ENCODE measurements at regions not wholly inside any gene's neighbourhood (a gene's known extent, or its start where the extent isn't known, plus 50 kb on each side); places are given as distances from the start of the nearest gene placed in this dataset.

DNA sequence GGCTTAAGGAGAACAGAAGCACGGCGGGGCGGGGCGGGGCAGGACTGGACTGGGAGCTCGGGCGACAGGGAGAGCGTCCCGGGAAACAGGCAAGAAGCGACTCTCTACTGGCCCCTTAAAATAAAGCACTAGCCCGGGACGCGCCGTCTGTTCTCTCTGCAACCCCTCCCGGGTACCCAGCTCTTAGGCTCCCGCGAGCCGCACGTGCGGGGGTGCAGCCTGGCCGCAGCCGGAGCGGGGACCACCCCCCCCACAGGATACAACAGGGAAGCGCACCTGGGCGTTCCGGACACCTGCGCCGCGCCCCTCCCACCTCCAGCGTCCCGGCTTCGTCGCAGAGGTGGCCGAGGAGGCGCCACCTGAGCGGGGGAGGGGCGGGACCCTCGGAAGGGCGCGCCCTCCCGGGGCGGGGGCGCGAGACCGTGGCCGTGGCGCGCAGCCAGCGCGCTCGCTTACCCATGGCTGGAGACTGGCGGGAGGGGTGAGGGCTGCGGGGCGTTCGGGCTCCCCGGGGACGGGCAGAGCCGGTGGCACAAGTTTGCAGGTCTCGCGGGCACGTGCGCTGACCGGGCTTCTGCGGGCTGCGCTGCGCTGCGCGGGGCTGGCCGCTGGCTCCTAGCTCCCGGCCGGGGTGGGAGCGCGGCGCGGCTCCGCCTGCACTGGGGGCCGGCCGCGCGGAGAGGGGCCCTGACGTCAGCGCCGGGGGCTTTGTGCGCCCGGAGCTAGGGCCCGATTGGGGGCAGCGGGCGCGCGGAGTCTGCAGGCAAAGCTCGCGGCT is 91.5 kb downstream of the GEMIN8 start:
- no peak overlapping the region for H3K27ac ChIP-seq (replicated peaks; ENCODE audit: low read length)
- no CpG with 5 or more reads among the region's 91 CpGs for WGBS, 2 donors (ENCODE audit: extremely low coverage in 2 of 2, insufficient read length in 2 of 2, insufficient replicate concordance in 1 of 2)

DNA sequence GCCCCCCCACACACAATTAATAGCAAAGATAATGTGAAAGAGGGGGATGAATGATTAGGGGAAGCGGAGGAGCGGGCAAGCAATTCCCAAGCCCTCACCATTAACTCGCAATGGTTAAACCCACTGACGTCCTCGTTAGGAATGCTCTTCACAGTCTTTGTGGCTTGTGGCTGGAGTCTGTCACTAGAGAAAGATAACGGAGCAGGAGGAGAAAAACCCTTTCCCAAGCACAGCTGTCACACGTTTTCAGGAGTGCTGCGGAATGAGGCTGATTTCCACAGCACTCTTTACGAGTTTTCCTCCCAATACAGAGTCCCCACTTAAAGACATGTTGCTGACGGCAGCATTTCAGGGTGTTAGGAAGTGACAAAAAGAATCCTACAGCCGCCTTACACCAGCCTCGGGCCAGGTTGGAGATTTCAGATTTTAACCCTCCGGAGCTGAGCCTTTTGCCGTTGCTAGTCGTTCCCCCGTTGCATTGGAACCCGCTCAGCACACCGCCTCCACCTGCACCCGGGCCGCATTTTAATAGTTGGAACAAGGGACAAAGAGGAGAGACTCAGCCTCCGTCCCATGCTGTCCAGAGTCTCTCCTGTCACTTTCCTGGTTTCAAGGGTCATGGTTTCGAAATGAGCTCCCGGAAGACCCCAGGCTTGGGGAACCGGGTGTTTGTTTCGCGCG is 92.2 kb downstream of the GEMIN8 start:
- Histone ChIP-seq H3K18ac (ENCODE audit: low read length) (peak overlapping the region; percentile 35), H2BK15ac (ENCODE audit: low read length) (no peak overlapping the region), H3K27ac (replicated peaks; ENCODE audit: low read length) (peak overlapping the region; percentile 15), H3K4me2 (ENCODE audit: insufficient read depth, low read length, poor library complexity, severe bottlenecking) (peak overlapping the region; percentile 65), H3K36me3 (replicated peaks in 1 of 2; ENCODE audit: control insufficient read depth in 2 of 2, insufficient read depth in 2 of 2, low read length in 2 of 2) (peaks cover 0 to 34% of the 10 kb centered on the region in 2 donors), H3K9me3 (replicated peaks in 1 of 2; ENCODE audit: control insufficient read depth in 2 of 2, insufficient read depth in 1 of 2, low read depth in 1 of 2, low read length in 2 of 2) (no peaks in the 10 kb centered on the region), H2BK5ac (ENCODE audit: low read length) (no peak overlapping the region), H3K9ac (ENCODE audit: low read depth, low read length, poor library complexity) (peak overlapping the region; percentile 77), H2AFZ (ENCODE audit: low read length) (peak overlapping the region; percentile 71), H3K14ac (ENCODE audit: low read length) (no peak overlapping the region), H2BK120ac (ENCODE audit: low read depth, low read length) (no peak overlapping the region), H4K91ac (ENCODE audit: low read depth, low read length, poor library complexity) (no peak overlapping the region), H3K4me3 (ENCODE audit: low read length in 2 of 2) (peak overlapping the region; percentile 51 to 88), H3K23ac (ENCODE audit: low read depth, low read length, poor library complexity) (no peak overlapping the region), H3K79me1 (ENCODE audit: low read depth, low read length) (no peaks in the 10 kb centered on the region), H4K8ac (ENCODE audit: low read depth, low read length) (no peak overlapping the region), H2AK5ac (ENCODE audit: low read depth, low read length) (no peak overlapping the region), H3K27me3 (ENCODE audit: control insufficient read depth in 3 of 3, insufficient read depth in 3 of 3, low read depth in 1 of 3, low read length in 3 of 3) (no peaks in the 10 kb centered on the region), H3K4me1 (ENCODE audit: control insufficient read depth in 2 of 2, insufficient read depth in 1 of 2, low read depth in 1 of 2, low read length in 2 of 2) (peaks cover 7 to 27% of the 10 kb centered on the region in 2 donors), H3K4ac (ENCODE audit: low read length) (no peak overlapping the region), H2BK12ac (ENCODE audit: low read length) (no peak overlapping the region)
- DNase-seq (ENCODE audit: low spot score): peak; percentile 5
- WGBS, 2 donors (ENCODE audit: extremely low coverage in 2 of 2, insufficient read length in 2 of 2, insufficient replicate concordance in 1 of 2): no CpG with 5 or more reads among the region's 27 CpGs

More for the DNA sequence above, 91.5 kb downstream of the GEMIN8 start:
- H3K4me2 ChIP-seq (ENCODE audit: insufficient read depth, low read length, poor library complexity, severe bottlenecking): peak overlapping the region; percentile 65
- no peak overlapping the region for H2BK120ac ChIP-seq (ENCODE audit: low read depth, low read length)
- no peak overlapping the region for H2BK15ac ChIP-seq (ENCODE audit: low read length)
- no peaks in the 10 kb centered on the region for H3K9me3 ChIP-seq (replicated peaks in 1 of 2; ENCODE audit: control insufficient read depth in 2 of 2, insufficient read depth in 1 of 2, low read depth in 1 of 2, low read length in 2 of 2)
- no peaks in the 10 kb centered on the region for H3K79me1 ChIP-seq (ENCODE audit: low read depth, low read length)
- no peak overlapping the region for H2BK5ac ChIP-seq (ENCODE audit: low read length)
- peak overlapping the region; percentile 90 for H3K18ac ChIP-seq (ENCODE audit: low read length)
- no peak overlapping the region for H2BK12ac ChIP-seq (ENCODE audit: low read length)
- H2AK5ac ChIP-seq (ENCODE audit: low read depth, low read length): no peak overlapping the region
- H3K14ac ChIP-seq (ENCODE audit: low read length): no peak overlapping the region
- no peak overlapping the region for H3K23ac ChIP-seq (ENCODE audit: low read depth, low read length, poor library complexity)
- H2AFZ ChIP-seq (ENCODE audit: low read length): peak overlapping the region; percentile 71
- H4K8ac ChIP-seq (ENCODE audit: low read depth, low read length): no peak overlapping the region
- no peaks in the 10 kb centered on the region for H3K27me3 ChIP-seq (ENCODE audit: control insufficient read depth in 3 of 3, insufficient read depth in 3 of 3, low read depth in 1 of 3, low read length in 3 of 3)
- H3K36me3 ChIP-seq (replicated peaks in 1 of 2; ENCODE audit: control insufficient read depth in 2 of 2, insufficient read depth in 2 of 2, low read length in 2 of 2): peaks cover 0 to 27% of the 10 kb centered on the region in 2 donors
- no peak overlapping the region for H4K91ac ChIP-seq (ENCODE audit: low read depth, low read length, poor library complexity)
- H3K4me1 ChIP-seq (ENCODE audit: control insufficient read depth in 2 of 2, insufficient read depth in 1 of 2, low read depth in 1 of 2, low read length in 2 of 2): peaks cover 7 to 27% of the 10 kb centered on the region in 2 donors
- DNase-seq (ENCODE audit: low spot score): peak; percentile 46
- H3K4ac ChIP-seq (ENCODE audit: low read length): no peak overlapping the region
- H3K9ac ChIP-seq (ENCODE audit: low read depth, low read length, poor library complexity): peak overlapping the region; percentile 77
- H3K4me3 ChIP-seq (ENCODE audit: low read length in 2 of 2): peak overlapping the region; percentile 51 to 88

GRCh38 chrX:13936521-13937225 is 93.0 kb downstream of the GEMIN8 start:
- H3K27ac ChIP-seq (replicated peaks; ENCODE audit: low read length): no peak overlapping the region
- no peaks in the 10 kb centered on the region for H3K27me3 ChIP-seq (ENCODE audit: control insufficient read depth in 3 of 3, insufficient read depth in 3 of 3, low read depth in 1 of 3, low read length in 3 of 3)
- H2AK5ac ChIP-seq (ENCODE audit: low read depth, low read length): no peak overlapping the region
- no peaks in the 10 kb centered on the region for H3K79me1 ChIP-seq (ENCODE audit: low read depth, low read length)
- no peak overlapping the region for H2BK5ac ChIP-seq (ENCODE audit: low read length)
- H3K36me3 ChIP-seq (replicated peaks in 1 of 2; ENCODE audit: control insufficient read depth in 2 of 2, insufficient read depth in 2 of 2, low read length in 2 of 2): peaks cover 0 to 42% of the 10 kb centered on the region in 2 donors
- no peak overlapping the region for H4K91ac ChIP-seq (ENCODE audit: low read depth, low read length, poor library complexity)
- H2BK120ac ChIP-seq (ENCODE audit: low read depth, low read length): no peak overlapping the region
- peaks cover 7 to 27% of the 10 kb centered on the region in 2 donors for H3K4me1 ChIP-seq (ENCODE audit: control insufficient read depth in 2 of 2, insufficient read depth in 1 of 2, low read depth in 1 of 2, low read length in 2 of 2)
- DNase-seq (ENCODE audit: low spot score): no peak
- WGBS, 2 donors (ENCODE audit: extremely low coverage in 2 of 2, insufficient read length in 2 of 2, insufficient replicate concordance in 1 of 2): no CpG with 5 or more reads among the region's 9 CpGs
- peaks cover 0 to 3% of the 10 kb centered on the region in 2 donors for H3K9me3 ChIP-seq (replicated peaks in 1 of 2; ENCODE audit: control insufficient read depth in 2 of 2, insufficient read depth in 1 of 2, low read depth in 1 of 2, low read length in 2 of 2)
- peak overlapping the region; percentile 11 for H3K4me2 ChIP-seq (ENCODE audit: insufficient read depth, low read length, poor library complexity, severe bottlenecking)
- H3K4me3 ChIP-seq (ENCODE audit: low read length in 2 of 2): peak overlapping the region in 1 of 2 donors; percentile 51
- no peak overlapping the region for H3K18ac ChIP-seq (ENCODE audit: low read length)
- H4K8ac ChIP-seq (ENCODE audit: low read depth, low read length): no peak overlapping the region
- H3K23ac ChIP-seq (ENCODE audit: low read depth, low read length, poor library complexity): no peak overlapping the region
- H2AFZ ChIP-seq (ENCODE audit: low read length): no peak overlapping the region
- no peak overlapping the region for H2BK12ac ChIP-seq (ENCODE audit: low read length)
- no peak overlapping the region for H3K4ac ChIP-seq (ENCODE audit: low read length)
- no peak overlapping the region for H2BK15ac ChIP-seq (ENCODE audit: low read length)
- no peak overlapping the region for H3K14ac ChIP-seq (ENCODE audit: low read length)
- no peak overlapping the region for H3K9ac ChIP-seq (ENCODE audit: low read depth, low read length, poor library complexity)

- Histone ChIP-seq H3K9ac (ENCODE audit: low read depth, low read length, poor library complexity) (no peak overlapping the region), H3K27ac (replicated peaks; ENCODE audit: low read length) (no peak overlapping the region), H3K23ac (ENCODE audit: low read depth, low read length, poor library complexity) (no peak overlapping the region), H3K27me3 (ENCODE audit: control insufficient read depth in 3 of 3, insufficient read depth in 3 of 3, low read depth in 1 of 3, low read length in 3 of 3) (no peaks in the 10 kb centered on the region), H2AK5ac (ENCODE audit: low read depth, low read length) (no peak overlapping the region), H3K4ac (ENCODE audit: low read length) (no peak overlapping the region), H2BK12ac (ENCODE audit: low read length) (no peak overlapping the region), H2AFZ (ENCODE audit: low read length) (no peak overlapping the region), H3K18ac (ENCODE audit: low read length) (no peak overlapping the region), H3K4me3 (ENCODE audit: low read length in 2 of 2) (no peak overlapping the region), H3K9me3 (replicated peaks in 1 of 2; ENCODE audit: control insufficient read depth in 2 of 2, insufficient read depth in 1 of 2, low read depth in 1 of 2, low read length in 2 of 2) (peaks cover 0 to 5% of the 10 kb centered on the region in 2 donors), H2BK15ac (ENCODE audit: low read length) (no peak overlapping the region), H3K4me1 (ENCODE audit: control insufficient read depth in 2 of 2, insufficient read depth in 1 of 2, low read depth in 1 of 2, low read length in 2 of 2) (peaks cover 5 to 11% of the 10 kb centered on the region in 2 donors), H3K14ac (ENCODE audit: low read length) (no peak overlapping the region), H2BK120ac (ENCODE audit: low read depth, low read length) (no peak overlapping the region), H3K79me1 (ENCODE audit: low read depth, low read length) (no peaks in the 10 kb centered on the region), H3K36me3 (replicated peaks in 1 of 2; ENCODE audit: control insufficient read depth in 2 of 2, insufficient read depth in 2 of 2, low read length in 2 of 2) (peaks cover 0 to 58% of the 10 kb centered on the region in 2 donors), H4K91ac (ENCODE audit: low read depth, low read length, poor library complexity) (no peak overlapping the region), H3K4me2 (ENCODE audit: insufficient read depth, low read length, poor library complexity, severe bottlenecking) (no peak overlapping the region), H2BK5ac (ENCODE audit: low read length) (no peak overlapping the region), H4K8ac (ENCODE audit: low read depth, low read length) (no peak overlapping the region)
- no peak for DNase-seq (ENCODE audit: low spot score)
- no CpG with 5 or more reads among the region's 2 CpGs for WGBS, 2 donors (ENCODE audit: extremely low coverage in 2 of 2, insufficient read length in 2 of 2, insufficient replicate concordance in 1 of 2)
Observed at GRCh38 chrX:13934731-13935130, 95.0 kb downstream of the GEMIN8 start.

All from neuronal stem cell (in vitro differentiated cells).